A549 (cell line): ENCODE measurements at regions not wholly inside any gene's neighbourhood (a gene's known extent, or its start where the extent isn't known, plus 50 kb on each side); places are given as distances from the start of the nearest gene placed in this dataset.

Source experiments
- CTCF ChIP-seq: fragments of >200 bp; sonication (Bioruptor Twin); formaldehyde crosslinking; IDR thresholded peaks from 3 replicates; pipeline ENCODE4 v1.5.1; 2016
- JUN ChIP-seq, 2 experiments: fragments of >200 bp; sonication (Bioruptor Twin); formaldehyde crosslinking; IDR thresholded peaks; 2 replicates in 1 of 2; 3 replicates in 1 of 2; pipeline ENCODE4 v1.6.1; 2016 to 2017

GRCh38 chr20:12353842-12354241, 436.1 kb downstream of the BTBD3 start:
- TF ChIP-seq JUN (IDR thresholded peaks at IDR 0.05) (no peak), CTCF (no peak)
